Stimulated activated CD8-positive, alpha-beta memory T cell treated with anti-CD3 and anti-CD28 coated beads, Interleukin-7, amount 100 ng/mL, for 4 hours (primary cell): ENCODE measurements at regions not wholly inside any gene's neighbourhood (a gene's known extent, or its start where the extent isn't known, plus 50 kb on each side); places are given as distances from the start of the nearest gene placed in this dataset.
"Not testable (repeated sequence)": the region's sequence is repeated elsewhere in the genome, so short reads cannot be mapped to it uniquely, and the experiment has no call there.

Experiments
- DNase-seq, 2 donors: peaks; one replicate each; pipeline ENCODE4 v3.0.0-alpha.2; 2020; ENCODE audit warnings: low read depth in 2 of 2

GRCh38 chr6:120930500-120930899 is 403.8 kb downstream of the TBC1D32 start:
- not testable (repeated sequence) for DNase-seq

- DNase-seq = no peak
Measured at GRCh38 chr6:120924214-120924613, 410.1 kb downstream of the TBC1D32 start.

- no peak for DNase-seq
Measured at GRCh38 chr6:120918137-120918536, 416.1 kb downstream of the TBC1D32 start.

- DNase-seq = no peak
Measured at GRCh38 chr6:120916844-120917243, 417.4 kb downstream of the TBC1D32 start.

GRCh38 chr6:120913486-120913885 is 420.8 kb downstream of the TBC1D32 start:
- no peak for DNase-seq

GRCh38 chr6:120908767-120909166 is 425.5 kb downstream of the TBC1D32 start:
- no peak for DNase-seq

GRCh38 chr6:120903836-120904235 is 430.4 kb downstream of the TBC1D32 start:
- DNase-seq = no peak

GRCh38 chr6:120899932-120900331 is 434.3 kb downstream of the TBC1D32 start:
- no peak for DNase-seq

- DNase-seq = no peak
Measured at GRCh38 chr6:120894077-120894476, 440.2 kb downstream of the TBC1D32 start.

GRCh38 chr6:120876931-120877330 is 457.3 kb downstream of the TBC1D32 start:
- no peak for DNase-seq

GRCh38 chr6:120876424-120876823 is 457.9 kb downstream of the TBC1D32 start:
- no peak for DNase-seq

- no peak for DNase-seq
Measured at GRCh38 chr6:120875900-120876299, 458.4 kb downstream of the TBC1D32 start.

- DNase-seq = no peak
Measured at GRCh38 chr6:120874422-120874821, 459.9 kb downstream of the TBC1D32 start.

- DNase-seq = no peak
Measured at GRCh38 chr6:120873125-120873865, 461.0 kb downstream of the TBC1D32 start.

GRCh38 chr6:120872262-120872578 is 462.1 kb downstream of the TBC1D32 start:
- no peak for DNase-seq

- no peak for DNase-seq
Measured at GRCh38 chr6:120871416-120872261, 462.6 kb downstream of the TBC1D32 start.

GRCh38 chr6:120869397-120869796 is 464.9 kb downstream of the TBC1D32 start:
- DNase-seq = no peak

GRCh38 chr6:120857422-120857821 is 476.9 kb downstream of the TBC1D32 start:
- DNase-seq = no peak

- no peak for DNase-seq
Measured at GRCh38 chr6:120854583-120854982, 479.7 kb downstream of the TBC1D32 start.

- no peak for DNase-seq
Measured at GRCh38 chr6:120853489-120853888, 480.8 kb downstream of the TBC1D32 start.

GRCh38 chr6:120852293-120852849 is 481.9 kb downstream of the TBC1D32 start:
- no peak for DNase-seq

GRCh38 chr6:120826253-120826652 is 508.0 kb downstream of the TBC1D32 start:
- no peak for DNase-seq

GRCh38 chr6:120816794-120817193 is 517.5 kb downstream of the TBC1D32 start:
- no peak for DNase-seq
